ENCODE measurements at regions not wholly inside any gene's neighbourhood (a gene's known extent, or its start where the extent isn't known, plus 50 kb on each side); places are given as distances from the start of the nearest gene placed in this dataset.

DNA sequence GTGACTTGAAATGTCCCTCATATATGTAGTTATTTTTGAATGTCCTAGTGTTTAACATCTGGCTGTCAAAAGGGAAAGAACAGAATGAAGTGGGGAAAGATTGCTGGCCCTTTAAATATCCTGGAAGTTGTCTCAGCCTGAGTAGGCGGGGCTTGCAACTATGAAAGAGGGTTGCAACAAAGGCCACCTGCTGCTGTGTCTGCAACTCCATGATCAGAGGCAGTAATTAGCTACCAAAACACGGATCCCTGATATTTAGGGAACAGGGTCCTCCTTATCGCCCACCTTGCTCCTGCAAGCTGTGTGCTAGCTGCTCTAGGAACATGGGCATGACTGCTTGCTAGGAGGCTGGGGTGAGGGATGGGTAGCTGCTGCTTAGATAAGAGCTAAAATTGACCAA is 100.2 kb upstream of the CFAP20DC start:
- TF ChIP-seq, protein P1, sequence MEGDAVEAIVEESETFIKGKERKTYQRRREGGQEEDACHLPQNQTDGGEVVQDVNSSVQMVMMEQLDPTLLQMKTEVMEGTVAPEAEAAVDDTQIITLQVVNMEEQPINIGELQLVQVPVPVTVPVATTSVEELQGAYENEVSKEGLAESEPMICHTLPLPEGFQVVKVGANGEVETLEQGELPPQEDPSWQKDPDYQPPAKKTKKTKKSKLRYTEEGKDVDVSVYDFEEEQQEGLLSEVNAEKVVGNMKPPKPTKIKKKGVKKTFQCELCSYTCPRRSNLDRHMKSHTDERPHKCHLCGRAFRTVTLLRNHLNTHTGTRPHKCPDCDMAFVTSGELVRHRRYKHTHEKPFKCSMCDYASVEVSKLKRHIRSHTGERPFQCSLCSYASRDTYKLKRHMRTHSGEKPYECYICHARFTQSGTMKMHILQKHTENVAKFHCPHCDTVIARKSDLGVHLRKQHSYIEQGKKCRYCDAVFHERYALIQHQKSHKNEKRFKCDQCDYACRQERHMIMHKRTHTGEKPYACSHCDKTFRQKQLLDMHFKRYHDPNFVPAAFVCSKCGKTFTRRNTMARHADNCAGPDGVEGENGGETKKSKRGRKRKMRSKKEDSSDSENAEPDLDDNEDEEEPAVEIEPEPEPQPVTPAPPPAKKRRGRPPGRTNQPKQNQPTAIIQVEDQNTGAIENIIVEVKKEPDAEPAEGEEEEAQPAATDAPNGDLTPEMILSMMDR (IDR thresholded peaks at IDR 0.05): no peak
- TF ChIP-seq POLR2A (IDR thresholded peaks at IDR 0.05) (no peak), EP300 (IDR thresholded peaks at IDR 0.05) (no peak)

Measured in sigmoid colon (tissue), 4 donors.